GM18867 (cell line): ENCODE measurements at regions not wholly inside any gene's neighbourhood (a gene's known extent, or its start where the extent isn't known, plus 50 kb on each side); places are given as distances from the start of the nearest gene placed in this dataset.

ENCODE experiments used
- ATAC-seq: cut with Tn5 transposase; IDR thresholded peaks from one replicate; pipeline ENCODE4 v1.9.1; 2021; ENCODE audit warnings: mild to moderate bottlenecking, moderate library complexity; ENCODE audit not compliant: unreplicated experiment

GRCh38 chr3:53957831-53958230, 66.2 kb upstream of the SELENOK start:
- no peak for ATAC-seq

- no peak for ATAC-seq
These were observed 64.9 kb upstream of the SELENOK start for GRCh38 chr3:53956586-53956985.

GRCh38 chr3:53949541-53949940, 57.9 kb upstream of the SELENOK start:
- ATAC-seq: no peak

- no peak for ATAC-seq
These were observed 56.5 kb upstream of the SELENOK start for GRCh38 chr3:53948174-53948573.

GRCh38 chr3:53944028-53944427, 52.4 kb upstream of the SELENOK start:
- ATAC-seq: no peak

GRCh38 chr3:53941950-53942349, 50.3 kb upstream of the SELENOK start:
- ATAC-seq: no peak
